H9 (cell line): ENCODE measurements at regions not wholly inside any gene's neighbourhood (a gene's known extent, or its start where the extent isn't known, plus 50 kb on each side); places are given as distances from the start of the nearest gene placed in this dataset.

Source experiments
- DNase-seq: peaks from one replicate; pipeline ENCODE4 v3.0.0-alpha.2; 2017
- H2AFZ ChIP-seq: one replicate; pipeline ENCODE4 v1.6.1; 2013; ENCODE audit warnings: mild to moderate bottlenecking, low read length, control low read depth, moderate library complexity
- H2AK5ac ChIP-seq: 2 replicates; pipeline ENCODE4 v1.6.1; 2013; ENCODE audit warnings: low read length, control low read depth, mixed read lengths; ENCODE audit not compliant: insufficient read length
- H2BK120ac ChIP-seq: one replicate; pipeline ENCODE4 v1.6.1; 2013; ENCODE audit warnings: low read depth, mild to moderate bottlenecking, low read length, control low read depth, inconsistent platforms; ENCODE audit not compliant: poor library complexity, severe bottlenecking
- H2BK12ac ChIP-seq: 2 replicates; pipeline ENCODE4 v1.6.1; 2013; ENCODE audit warnings: low read length, control low read depth, mixed read lengths, low read depth; ENCODE audit not compliant: insufficient read length
- H2BK15ac ChIP-seq: 2 replicates; pipeline ENCODE4 v1.6.1; 2013; ENCODE audit warnings: low read depth, low read length, control low read depth
- H2BK20ac ChIP-seq: one replicate; pipeline ENCODE4 v1.6.1; 2013; ENCODE audit warnings: low read depth, mild to moderate bottlenecking, low read length, control low read depth, inconsistent platforms; ENCODE audit not compliant: poor library complexity, severe bottlenecking
- H2BK5ac ChIP-seq: 2 replicates; pipeline ENCODE4 v1.6.1; 2013; ENCODE audit warnings: low read length, control low read depth, mixed read lengths; ENCODE audit not compliant: insufficient read length
- H3K14ac ChIP-seq: 2 replicates; pipeline ENCODE4 v1.6.1; 2013; ENCODE audit warnings: low read length, control low read depth; ENCODE audit not compliant: insufficient read depth
- H3K18ac ChIP-seq: 2 replicates; pipeline ENCODE4 v1.6.1; 2013; ENCODE audit warnings: low read depth, mild to moderate bottlenecking, mixed read lengths, low read length, control low read depth; ENCODE audit not compliant: insufficient read length
- H3K23ac ChIP-seq: 2 replicates; pipeline ENCODE4 v1.6.1; 2013; ENCODE audit warnings: low read length, control low read depth, mixed read lengths, low read depth; ENCODE audit not compliant: insufficient read length
- H3K23me2 ChIP-seq: 2 replicates; pipeline ENCODE4 v1.6.1; 2013; ENCODE audit warnings: low read depth, mild to moderate bottlenecking, mixed read lengths, low read length, control low read depth; ENCODE audit not compliant: insufficient read length, poor library complexity, severe bottlenecking
- H3K27ac ChIP-seq: 2 replicates; pipeline ENCODE4 v1.5.1; 2013; ENCODE audit warnings: low read length, control low read depth, mixed read lengths, low read depth; ENCODE audit not compliant: insufficient read length
- H3K27me3 ChIP-seq: 2 replicates; pipeline ENCODE4 v1.6.1; 2013; ENCODE audit warnings: low read length, control low read depth, inconsistent platforms; ENCODE audit not compliant: insufficient read depth
- H3K4ac ChIP-seq: 2 replicates; pipeline ENCODE4 v1.6.1; 2013; ENCODE audit warnings: low read depth, mild to moderate bottlenecking, control low read depth, inconsistent platforms, low read length, moderate library complexity
- H3K4me1 ChIP-seq: 2 replicates; pipeline ENCODE4 v1.6.1; 2013; ENCODE audit warnings: low read length, control low read depth, inconsistent platforms; ENCODE audit not compliant: insufficient read depth
- H3K4me2 ChIP-seq: 2 replicates; pipeline ENCODE4 v1.6.1; 2013; ENCODE audit warnings: low read length, control low read depth, mixed read lengths; ENCODE audit not compliant: insufficient read length, insufficient read depth
- H3K56ac ChIP-seq: 2 replicates; pipeline ENCODE4 v1.6.1; 2013; ENCODE audit warnings: low read depth, mild to moderate bottlenecking, mixed read lengths, low read length, control low read depth; ENCODE audit not compliant: insufficient read length
- H3K79me1 ChIP-seq: 2 replicates; pipeline ENCODE4 v1.6.1; 2013; ENCODE audit warnings: low read depth, mild to moderate bottlenecking, moderate library complexity, low read length, control low read depth, inconsistent platforms; ENCODE audit not compliant: insufficient read depth, poor library complexity, severe bottlenecking
- H3K79me2 ChIP-seq: 2 replicates; pipeline ENCODE4 v1.6.1; 2013; ENCODE audit warnings: low read length, control low read depth, inconsistent platforms; ENCODE audit not compliant: insufficient read depth
- H3K9ac ChIP-seq: 2 replicates; pipeline ENCODE4 v1.6.1; 2013; ENCODE audit warnings: low read length, control low read depth, mixed read lengths; ENCODE audit not compliant: insufficient read length; ENCODE audit errors: extremely low read depth
- H3K9me3 ChIP-seq: one replicate; pipeline ENCODE4 v1.6.1; 2013; ENCODE audit warnings: low read depth, low read length, inconsistent platforms; ENCODE audit not compliant: control insufficient read depth
- H3T11ph ChIP-seq: one replicate; pipeline ENCODE4 v1.6.1; 2013; ENCODE audit warnings: mild to moderate bottlenecking, low read length, control low read depth, inconsistent platforms
- H4K20me1 ChIP-seq: one replicate; pipeline ENCODE4 v1.6.1; 2013; ENCODE audit not compliant: control insufficient read depth, insufficient read length, insufficient read depth
- H4K5ac ChIP-seq: 2 replicates; pipeline ENCODE4 v1.6.1; 2013; ENCODE audit warnings: low read depth, mild to moderate bottlenecking, mixed read lengths, low read length, control low read depth; ENCODE audit not compliant: insufficient read length
- H4K8ac ChIP-seq: replicated peaks from 2 replicates; pipeline ENCODE4 v1.6.1; 2013; ENCODE audit warnings: low read length, control low read depth, mixed read lengths, low read depth; ENCODE audit not compliant: insufficient read length
- H4K91ac ChIP-seq: 2 replicates; pipeline ENCODE4 v1.6.1; 2013; ENCODE audit warnings: low read depth, mild to moderate bottlenecking, moderate library complexity, mixed read lengths, low read length, control low read depth; ENCODE audit not compliant: insufficient read length
- H3K27ac Mint-ChIP-seq, 3 experiments: 2 replicates in 2 of 3; 3 replicates in 1 of 3; pipeline ENCODE4 v1.8.0; 2020 to 2021; ENCODE audit warnings: mixed read lengths in 3 of 3, mild to moderate bottlenecking in 1 of 3, moderate library complexity in 1 of 3
- H3K27me3 Mint-ChIP-seq: 2 replicates; pipeline ENCODE4 v1.8.0; 2021; ENCODE audit warnings: low read depth, mild to moderate bottlenecking, moderate library complexity, mixed read lengths
- H3K36me3 Mint-ChIP-seq, 3 experiments: 2 replicates in 2 of 3; 3 replicates in 1 of 3; pipeline ENCODE4 v1.8.0; 2020 to 2021; ENCODE audit warnings: low read depth in 3 of 3, mixed read lengths in 3 of 3; ENCODE audit not compliant: insufficient read depth in 1 of 3
- H3K4me1 Mint-ChIP-seq, 2 experiments: 2 replicates each; pipeline ENCODE4 v1.8.0; 2020; ENCODE audit warnings: mixed read lengths in 2 of 2
- H3K4me3 Mint-ChIP-seq, 2 experiments: 2 replicates in 1 of 2; 3 replicates in 1 of 2; pipeline ENCODE4 v1.8.0; 2020 to 2021; ENCODE audit warnings: mild to moderate bottlenecking in 2 of 2, mixed read lengths in 2 of 2, moderate library complexity in 1 of 2
- H3K9me3 Mint-ChIP-seq, 2 experiments: 2 replicates in 1 of 2; 3 replicates in 1 of 2; pipeline ENCODE4 v1.8.0; 2020; ENCODE audit warnings: mild to moderate bottlenecking in 2 of 2, mixed read lengths in 2 of 2, moderate library complexity in 1 of 2
- CTCF ChIP-seq: fragments of 200-600 bp; sonication (generic); conservative IDR thresholded peaks from 3 replicates; pipeline ENCODE4 v1.8.0; 2021; ENCODE audit warnings: antibody characterized with exemption, mild to moderate bottlenecking
- WGBS: extraction: QIAGEN DNeasy Blood & Tissue Kit; methylation state at CpG from one replicate; pipeline ENCODE4 v1.1.7; 2013; ENCODE audit warnings: missing lambda C conversion rate, low lambda C conversion rate, mixed read lengths; ENCODE audit not compliant: insufficient read length; ENCODE audit errors: extremely low coverage; 5-methylcytosine and 5-hydroxymethylcytosine counted together

DNA sequence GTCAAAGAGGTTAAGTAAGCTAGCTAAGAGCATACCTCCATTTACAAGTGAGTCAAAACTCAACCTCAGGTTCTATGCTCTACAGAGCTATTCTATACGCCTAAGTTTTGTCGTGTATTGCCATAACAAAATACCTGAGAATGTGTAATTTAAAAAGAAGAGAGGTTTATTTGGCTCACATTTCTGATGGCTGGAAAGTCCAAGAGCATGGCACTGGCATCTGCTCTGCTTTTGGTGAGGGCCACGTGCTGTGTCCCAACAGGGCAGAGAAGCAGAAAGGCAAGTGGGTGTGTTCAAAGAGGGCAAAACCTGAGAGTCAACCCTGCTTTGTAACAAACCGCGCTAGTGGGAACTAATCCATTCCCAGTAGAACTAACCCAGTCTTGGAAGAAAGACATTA lies 60.9 kb upstream of the POU2F1 start:
- no peak overlapping the region for H3K23ac ChIP-seq
- no peak for DNase-seq
- Mint-ChIP-seq H3K4me3 (no peak overlapping the region), H3K4me1 (peaks cover 55 to 64% of the 10 kb centered on the region in 2 experiments), H3K27me3 (peaks cover 4% of the 10 kb centered on the region), H3K36me3 (peaks cover 0 to 13% (median 8%) of the 10 kb centered on the region in 3 experiments; a peak in 3 of 7 replicates), H3K27ac (no peak overlapping the region), H3K9me3 (peaks cover 3 to 5% of the 10 kb centered on the region in 2 experiments; a peak in 2 of 5 replicates)
- H2BK15ac ChIP-seq = no peak overlapping the region
- no peak overlapping the region for H3K56ac ChIP-seq
- no peak overlapping the region for H2BK5ac ChIP-seq
- no peak overlapping the region for H3K4me2 ChIP-seq
- no peak overlapping the region for H2BK20ac ChIP-seq
- no peaks in the 10 kb centered on the region for H3K23me2 ChIP-seq
- no peak overlapping the region for H3T11ph ChIP-seq
- no peaks in the 10 kb centered on the region for H3K9me3 ChIP-seq
- WGBS = no CpG with 5 or more reads among the region's 5 CpGs
- no peaks in the 10 kb centered on the region for H3K79me1 ChIP-seq
- no peaks in the 10 kb centered on the region for H3K27me3 ChIP-seq
- no peak overlapping the region for H3K4ac ChIP-seq
- no peak overlapping the region for H2BK120ac ChIP-seq
- no peak overlapping the region for H3K9ac ChIP-seq
- peaks cover 24% of the 10 kb centered on the region for H3K4me1 ChIP-seq
- no peak overlapping the region for H3K18ac ChIP-seq
- TF ChIP-seq CTCF = no peak
- no peaks in the 10 kb centered on the region for H4K20me1 ChIP-seq
- no peak overlapping the region for H3K14ac ChIP-seq
- H2AFZ ChIP-seq = no peak overlapping the region
- no peak overlapping the region for H4K8ac ChIP-seq
- no peak overlapping the region for H4K91ac ChIP-seq
- H3K27ac ChIP-seq = no peak overlapping the region
- H2AK5ac ChIP-seq = no peak overlapping the region
- no peak overlapping the region for H4K5ac ChIP-seq
- H2BK12ac ChIP-seq = no peak overlapping the region
- no peaks in the 10 kb centered on the region for H3K79me2 ChIP-seq
